Trophoblast cell (in vitro differentiated cells and primary cell): ENCODE measurements at regions not wholly inside any gene's neighbourhood (a gene's known extent, or its start where the extent isn't known, plus 50 kb on each side); places are given as distances from the start of the nearest gene placed in this dataset.

Source experiments
- DNase-seq, 2 donors: peaks; one replicate each; pipeline ENCODE4 v3.0.0-alpha.2; 2016
- H2AFZ ChIP-seq: 2 replicates; pipeline ENCODE4 v1.6.1; 2013; ENCODE audit warnings: low read length, moderate library complexity, mild to moderate bottlenecking; ENCODE audit not compliant: insufficient read depth, poor library complexity
- H2AK5ac ChIP-seq: 2 replicates; pipeline ENCODE4 v1.6.1; 2013; ENCODE audit warnings: mild to moderate bottlenecking, low read length
- H2BK120ac ChIP-seq: 2 replicates; pipeline ENCODE4 v1.6.1; 2013; ENCODE audit warnings: low read length, mild to moderate bottlenecking, moderate library complexity; ENCODE audit not compliant: insufficient read depth, poor library complexity
- H2BK12ac ChIP-seq: 2 replicates; pipeline ENCODE4 v1.6.1; 2013; ENCODE audit warnings: mild to moderate bottlenecking, low read length, moderate library complexity
- H2BK5ac ChIP-seq: 2 replicates; pipeline ENCODE4 v1.6.1; 2013; ENCODE audit warnings: low read length, low read depth, moderate library complexity, mild to moderate bottlenecking; ENCODE audit not compliant: poor library complexity
- H3K14ac ChIP-seq: 2 replicates; pipeline ENCODE4 v1.6.1; 2013; ENCODE audit warnings: mild to moderate bottlenecking, low read length
- H3K18ac ChIP-seq: 2 replicates; pipeline ENCODE4 v1.6.1; 2013; ENCODE audit warnings: mild to moderate bottlenecking, low read length
- H3K23ac ChIP-seq: 2 replicates; pipeline ENCODE4 v1.6.1; 2013; ENCODE audit warnings: low read length
- H3K27ac ChIP-seq: 2 replicates; pipeline ENCODE4 v1.5.1; 2013; ENCODE audit warnings: low read depth, mild to moderate bottlenecking, inconsistent platforms, low read length, moderate library complexity
- H3K27me3 ChIP-seq: 2 replicates; pipeline ENCODE4 v1.6.1; 2013; ENCODE audit warnings: inconsistent platforms, mild to moderate bottlenecking, low read length, moderate library complexity; ENCODE audit not compliant: insufficient read depth
- H3K36me3 ChIP-seq, 2 experiments: 1 replicate in 1 of 2; 2 replicates in 1 of 2; pipeline ENCODE4 v1.6.1; 2013; ENCODE audit warnings: low read length in 2 of 2, mild to moderate bottlenecking in 2 of 2, moderate library complexity in 1 of 2; ENCODE audit not compliant: insufficient read depth in 2 of 2, control insufficient read depth in 1 of 2
- H3K4ac ChIP-seq: 2 replicates; pipeline ENCODE4 v1.6.1; 2013; ENCODE audit warnings: low read depth, mild to moderate bottlenecking, low read length, moderate library complexity
- H3K4me1 ChIP-seq, 2 experiments: 1 replicate in 1 of 2; 2 replicates in 1 of 2; pipeline ENCODE4 v1.6.1; 2013; ENCODE audit warnings: low read length in 2 of 2, mild to moderate bottlenecking in 2 of 2, moderate library complexity in 1 of 2; ENCODE audit not compliant: insufficient read depth in 2 of 2, control insufficient read depth in 1 of 2
- H3K4me2 ChIP-seq: 2 replicates; pipeline ENCODE4 v1.6.1; 2013; ENCODE audit warnings: inconsistent platforms, mild to moderate bottlenecking, low read length, moderate library complexity
- H3K4me3 ChIP-seq: 2 replicates; pipeline ENCODE4 v1.5.1; 2013; ENCODE audit warnings: mild to moderate bottlenecking, low read depth, low read length, inconsistent platforms
- H3K79me1 ChIP-seq: one replicate; pipeline ENCODE4 v1.6.1; 2013; ENCODE audit warnings: low read length
- H3K79me2 ChIP-seq: 2 replicates; pipeline ENCODE4 v1.6.1; 2013; ENCODE audit warnings: low read length, mild to moderate bottlenecking; ENCODE audit not compliant: control insufficient read depth, insufficient read depth, poor library complexity
- H3K9ac ChIP-seq: 2 replicates; pipeline ENCODE4 v1.6.1; 2013; ENCODE audit warnings: mild to moderate bottlenecking, low read length
- H3K9me3 ChIP-seq: 2 replicates; pipeline ENCODE4 v1.6.1; 2013; ENCODE audit warnings: low read depth, mild to moderate bottlenecking, control low read depth, inconsistent platforms, low read length; ENCODE audit not compliant: insufficient read depth
- H4K12ac ChIP-seq: 2 replicates; pipeline ENCODE4 v1.6.1; 2013; ENCODE audit warnings: low read depth, mild to moderate bottlenecking, low read length, moderate library complexity
- H4K8ac ChIP-seq: 2 replicates; pipeline ENCODE4 v1.6.1; 2013; ENCODE audit warnings: low read depth, mild to moderate bottlenecking, low read length, moderate library complexity
- H4K91ac ChIP-seq: one replicate; pipeline ENCODE4 v1.6.1; 2013; ENCODE audit warnings: low read depth, mild to moderate bottlenecking, low read length, moderate library complexity
- WGBS: extraction: QIAGEN DNeasy Blood & Tissue Kit; methylation state at CpG from one replicate; pipeline ENCODE4 v1.1.7; 2013; ENCODE audit warnings: missing lambda C conversion rate; ENCODE audit not compliant: insufficient read length, insufficient coverage; ENCODE audit errors: extremely low coverage; 5-methylcytosine and 5-hydroxymethylcytosine counted together

- no peak overlapping the region for H3K27ac ChIP-seq
- peaks cover 4% of the 10 kb centered on the region for H3K9me3 ChIP-seq
- no peaks in the 10 kb centered on the region for H3K4me1 ChIP-seq
- no peaks in the 10 kb centered on the region for H3K79me2 ChIP-seq
- no peak overlapping the region for H2BK120ac ChIP-seq
- H3K36me3 ChIP-seq: no peaks in the 10 kb centered on the region
- H3K4me2 ChIP-seq: no peak overlapping the region
- H2BK12ac ChIP-seq: no peak overlapping the region
- no peaks in the 10 kb centered on the region for H3K27me3 ChIP-seq
- H3K4me3 ChIP-seq: no peak overlapping the region
- no peak for DNase-seq
- no peak overlapping the region for H3K23ac ChIP-seq
- H4K8ac ChIP-seq: no peak overlapping the region
- H4K12ac ChIP-seq: no peak overlapping the region
- H3K18ac ChIP-seq: no peak overlapping the region
- H4K91ac ChIP-seq: no peak overlapping the region
- no peak overlapping the region for H3K4ac ChIP-seq
- no peak overlapping the region for H3K14ac ChIP-seq
- H3K79me1 ChIP-seq: no peaks in the 10 kb centered on the region
- no peak overlapping the region for H3K9ac ChIP-seq
- H2AK5ac ChIP-seq: no peak overlapping the region
- H2BK5ac ChIP-seq: no peak overlapping the region
- WGBS: no CpG with 5 or more reads among the region's 13 CpGs
- H2AFZ ChIP-seq: no peak overlapping the region
Measured at GRCh38 chr5:2024986-2025721, 142.4 kb upstream of the IRX4 start.

- no peaks in the 10 kb centered on the region for H3K27me3 ChIP-seq
- no peak overlapping the region for H4K91ac ChIP-seq
- H4K8ac ChIP-seq: no peak overlapping the region
- H3K9me3 ChIP-seq: peaks cover 3% of the 10 kb centered on the region
- no peaks in the 10 kb centered on the region for H3K79me2 ChIP-seq
- H2AK5ac ChIP-seq: no peak overlapping the region
- WGBS: no CpG with 5 or more reads among the region's 3 CpGs
- no peak overlapping the region for H3K4ac ChIP-seq
- H3K36me3 ChIP-seq: no peaks in the 10 kb centered on the region
- H3K4me1 ChIP-seq: no peaks in the 10 kb centered on the region
- no peak overlapping the region for H2BK5ac ChIP-seq
- H3K18ac ChIP-seq: no peak overlapping the region
- H2BK12ac ChIP-seq: no peak overlapping the region
- no peak overlapping the region for H3K4me3 ChIP-seq
- no peak overlapping the region for H3K9ac ChIP-seq
- no peaks in the 10 kb centered on the region for H3K79me1 ChIP-seq
- DNase-seq: no peak
- H2BK120ac ChIP-seq: no peak overlapping the region
- H3K27ac ChIP-seq: no peak overlapping the region
- no peak overlapping the region for H3K23ac ChIP-seq
- H3K4me2 ChIP-seq: no peak overlapping the region
- no peak overlapping the region for H3K14ac ChIP-seq
- H4K12ac ChIP-seq: no peak overlapping the region
- no peak overlapping the region for H2AFZ ChIP-seq
Measured at GRCh38 chr5:2023196-2023595, 140.5 kb upstream of the IRX4 start.

GRCh38 chr5:2022436-2022835 is 139.7 kb upstream of the IRX4 start:
- H3K9me3 ChIP-seq: peaks cover 2% of the 10 kb centered on the region
- no peak overlapping the region for H2AFZ ChIP-seq
- no peaks in the 10 kb centered on the region for H3K4me1 ChIP-seq
- H3K27ac ChIP-seq: no peak overlapping the region
- H4K91ac ChIP-seq: no peak overlapping the region
- no peaks in the 10 kb centered on the region for H3K79me2 ChIP-seq
- no peaks in the 10 kb centered on the region for H3K36me3 ChIP-seq
- no peak for DNase-seq
- WGBS: no CpG with 5 or more reads among the region's 5 CpGs
- no peak overlapping the region for H3K9ac ChIP-seq
- no peak overlapping the region for H3K23ac ChIP-seq
- no peak overlapping the region for H2BK12ac ChIP-seq
- no peak overlapping the region for H3K4me3 ChIP-seq
- H2BK120ac ChIP-seq: no peak overlapping the region
- no peak overlapping the region for H4K8ac ChIP-seq
- H2AK5ac ChIP-seq: no peak overlapping the region
- no peaks in the 10 kb centered on the region for H3K79me1 ChIP-seq
- no peaks in the 10 kb centered on the region for H3K27me3 ChIP-seq
- no peak overlapping the region for H3K4me2 ChIP-seq
- no peak overlapping the region for H2BK5ac ChIP-seq
- H3K14ac ChIP-seq: no peak overlapping the region
- H3K18ac ChIP-seq: no peak overlapping the region
- no peak overlapping the region for H4K12ac ChIP-seq
- H3K4ac ChIP-seq: no peak overlapping the region

GRCh38 chr5:2021484-2022176 is 138.9 kb upstream of the IRX4 start:
- Histone ChIP-seq H2BK5ac (no peak overlapping the region), H3K9ac (no peak overlapping the region), H3K18ac (no peak overlapping the region), H3K4me2 (no peak overlapping the region), H3K23ac (no peak overlapping the region), H3K4me3 (no peak overlapping the region), H4K91ac (no peak overlapping the region), H2AFZ (no peak overlapping the region), H3K4me1 (no peaks in the 10 kb centered on the region), H3K9me3 (peaks cover 2% of the 10 kb centered on the region), H3K27me3 (no peaks in the 10 kb centered on the region), H3K14ac (no peak overlapping the region), H4K8ac (no peak overlapping the region), H4K12ac (no peak overlapping the region), H3K4ac (no peak overlapping the region), H2BK120ac (no peak overlapping the region), H2BK12ac (no peak overlapping the region), H2AK5ac (no peak overlapping the region), H3K79me1 (no peaks in the 10 kb centered on the region), H3K27ac (no peak overlapping the region), H3K79me2 (no peaks in the 10 kb centered on the region), H3K36me3 (no peaks in the 10 kb centered on the region)
- no peak for DNase-seq
- no CpG with 5 or more reads among the region's 14 CpGs for WGBS
